ENCODE measurements at regions not wholly inside any gene's neighbourhood (a gene's known extent, or its start where the extent isn't known, plus 50 kb on each side); places are given as distances from the start of the nearest gene placed in this dataset.

DNA sequence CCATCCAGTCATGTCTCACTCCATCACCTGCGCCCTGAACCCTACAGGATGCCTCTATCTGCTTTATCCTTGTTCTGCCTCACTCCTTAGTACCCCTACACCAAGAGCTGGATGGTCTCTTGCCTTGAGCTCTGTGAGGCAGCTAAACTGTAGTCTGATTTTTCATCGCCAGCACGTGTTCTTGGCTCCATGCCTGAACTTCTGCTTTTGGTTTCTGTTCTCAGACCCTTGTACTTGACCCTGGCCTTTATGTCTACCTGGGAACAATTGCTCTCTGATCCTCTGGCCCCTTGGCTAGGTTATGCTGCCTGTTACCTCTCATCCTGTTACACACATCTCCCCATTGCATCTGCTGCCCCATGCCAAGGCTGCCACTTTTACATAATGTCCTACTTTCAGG is 318.0 kb upstream of the LMCD1 start:
- intact Hi-C loops (cut with DNase I): no loop called here
- DNase-seq: no peak

DNA sequence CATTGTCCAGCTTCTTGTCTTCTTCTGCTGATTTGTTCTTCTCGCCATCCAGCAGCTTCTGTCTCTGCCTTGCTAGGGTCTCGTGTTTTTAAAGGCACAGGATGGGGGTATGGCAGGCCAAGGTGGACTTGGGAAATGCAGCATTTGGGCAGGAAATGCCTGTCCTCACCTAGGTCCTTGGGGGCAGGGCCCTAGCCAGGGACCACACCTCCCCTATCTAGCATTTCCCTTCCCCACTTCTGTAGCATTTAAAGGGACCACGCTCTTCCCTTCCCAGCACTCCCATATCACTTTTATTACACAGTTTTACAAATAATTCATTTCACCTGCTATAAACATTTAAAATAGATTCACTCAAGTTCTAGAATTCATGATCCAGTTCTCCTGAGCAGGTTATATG is 315.4 kb upstream of the LMCD1 start:
- DNase-seq: peak in 1 of 10 donors; percentile 50
- intact Hi-C loops (cut with DNase I): no loop called here

DNA sequence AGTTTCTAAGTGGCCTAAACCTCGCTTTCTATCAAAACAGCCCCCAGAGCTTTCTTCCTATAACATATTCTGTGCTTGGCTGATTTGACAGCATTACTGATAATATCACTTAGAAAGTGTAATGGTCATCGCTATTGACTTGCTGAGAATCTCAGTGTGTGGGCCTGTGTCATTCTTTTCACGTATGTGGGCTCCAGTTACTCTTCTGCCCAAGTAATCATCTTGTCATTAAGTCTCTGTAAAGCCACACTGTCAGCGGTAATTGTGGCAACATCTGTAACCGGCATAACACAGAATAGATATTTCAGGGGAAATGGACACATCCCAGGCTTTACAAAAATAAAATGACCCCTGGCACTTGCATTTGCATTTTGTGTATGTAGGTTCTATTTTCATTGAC is 313.6 kb upstream of the LMCD1 start:
- no peak for DNase-seq
- intact Hi-C loops (cut with DNase I): no loop called here

DNA sequence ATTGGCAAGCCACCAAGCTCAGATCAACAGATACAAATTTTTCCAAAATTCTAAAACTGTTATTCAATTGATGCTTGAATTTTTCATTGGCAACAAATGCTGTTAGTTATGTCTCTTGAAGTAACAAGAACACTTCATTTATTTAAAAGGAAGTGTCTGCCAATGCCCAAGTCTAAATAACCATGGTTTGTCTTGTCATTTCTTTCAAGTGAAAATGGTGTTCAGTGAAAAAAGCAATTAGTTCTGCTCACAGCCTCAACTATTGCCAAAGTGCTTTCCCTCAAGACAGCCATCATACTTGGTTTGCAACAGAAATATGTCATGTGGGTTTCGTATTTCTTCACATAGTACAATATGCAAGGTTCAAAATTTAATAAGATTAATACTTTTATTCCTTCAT is 312.6 kb upstream of the LMCD1 start:
- intact Hi-C loops (cut with DNase I): no loop called here
- no peak for DNase-seq

DNA sequence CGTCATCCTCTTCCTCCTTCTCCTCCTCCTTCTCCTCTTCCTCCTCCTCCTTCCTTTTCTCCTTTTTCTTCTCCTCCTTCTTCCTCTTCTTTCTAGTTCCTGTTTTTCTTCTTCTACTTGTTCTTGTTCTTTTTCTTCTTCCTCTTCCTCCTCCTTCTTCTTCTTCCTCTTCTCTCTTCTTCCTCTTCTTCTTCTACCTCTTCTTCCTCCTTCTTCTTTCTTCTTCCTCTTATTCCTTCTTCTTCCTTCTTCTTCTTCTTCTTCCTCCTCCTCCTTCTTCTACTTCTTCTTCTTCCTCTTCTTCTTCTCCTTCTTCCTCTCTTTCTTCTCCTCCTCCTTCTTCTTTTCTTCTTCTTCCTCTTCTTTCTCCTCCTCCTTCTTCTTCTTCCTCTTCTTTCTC is 310.2 kb upstream of the LMCD1 start:
- no peak for DNase-seq
- intact Hi-C loops (cut with DNase I): no loop called here

DNA sequence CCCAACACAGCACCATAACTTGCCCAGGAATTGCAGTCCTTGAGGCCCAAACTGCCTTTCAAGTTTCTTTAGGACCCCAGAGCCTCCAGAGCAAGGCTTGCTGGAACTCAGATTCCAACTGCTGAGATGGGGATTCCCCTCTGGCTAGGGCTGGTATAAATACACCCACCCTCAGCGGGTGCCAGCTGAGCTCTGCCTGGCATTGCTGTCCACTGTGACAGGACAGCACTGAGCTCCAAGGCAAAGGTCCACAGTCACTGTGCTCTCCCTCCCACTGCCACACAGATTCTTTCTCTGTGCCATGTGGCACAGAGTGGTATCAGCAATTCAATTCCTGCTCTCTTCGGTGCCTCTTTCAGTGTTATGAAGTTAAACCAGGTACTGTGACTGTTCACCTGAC is 304.2 kb upstream of the LMCD1 start:
- no peak for DNase-seq
- intact Hi-C loops (cut with DNase I): no loop called here

DNA sequence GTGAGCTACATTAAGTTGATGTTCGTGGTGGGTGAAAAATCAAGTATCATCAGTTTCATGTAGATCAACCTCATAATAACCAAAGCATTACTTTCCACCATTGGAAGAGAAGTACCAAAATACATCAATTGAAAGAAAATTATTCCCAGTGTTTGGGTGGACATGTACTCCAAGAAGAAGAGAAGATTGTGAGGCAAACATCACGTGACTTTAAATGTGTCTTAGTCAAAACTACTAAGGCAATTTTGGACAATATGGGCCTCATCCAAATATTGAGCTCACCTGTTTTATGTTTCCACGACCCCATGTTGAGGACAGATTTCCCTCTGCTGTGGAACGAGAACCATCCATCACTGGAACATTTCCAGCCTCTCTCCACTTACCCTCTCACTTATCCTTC is 303.0 kb upstream of the LMCD1 start:
- intact Hi-C loops (cut with DNase I): no loop called here
- DNase-seq: no peak

DNA sequence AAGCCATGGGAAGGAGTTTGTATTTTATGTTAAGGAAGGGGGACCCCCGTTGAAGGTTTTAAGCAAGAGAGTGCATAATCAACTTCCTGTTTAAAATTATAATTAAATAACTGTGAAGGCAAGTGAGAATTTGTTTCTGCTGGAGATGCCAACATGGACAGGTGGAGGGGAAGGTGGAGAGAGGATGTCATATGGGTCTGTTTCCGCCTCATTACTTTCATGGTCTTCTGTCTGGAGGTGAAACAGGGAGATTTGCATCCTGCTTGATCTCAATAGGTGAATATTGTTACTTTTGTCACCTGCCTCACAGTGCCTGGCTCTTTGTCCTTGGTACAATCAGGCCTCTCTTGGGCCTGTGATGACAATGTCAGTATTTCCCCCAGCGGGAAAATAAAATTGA is 300.6 kb upstream of the LMCD1 start:
- DNase-seq: no peak
- intact Hi-C loops (cut with DNase I): no loop called here

DNA sequence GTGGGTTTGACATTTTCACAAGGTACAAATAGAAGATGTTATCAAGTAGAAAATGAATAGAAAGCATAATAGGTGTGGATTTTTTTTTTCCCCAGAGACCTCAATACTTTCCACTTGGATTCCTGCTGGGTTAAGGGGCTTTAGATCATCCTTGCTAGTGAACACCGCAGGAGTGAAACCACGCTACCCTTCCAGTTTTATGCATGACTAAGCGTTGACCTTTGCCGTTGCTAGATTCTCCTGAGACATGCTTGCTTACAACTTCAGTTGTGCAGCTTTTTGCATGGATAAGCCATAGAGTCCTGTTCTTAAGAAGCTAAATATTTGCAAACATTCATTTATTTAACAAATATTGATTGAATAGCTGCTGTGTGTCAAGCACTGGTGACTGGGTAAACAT is 299.7 kb upstream of the LMCD1 start:
- intact Hi-C loops (cut with DNase I): no loop called here
- DNase-seq: no peak

DNA sequence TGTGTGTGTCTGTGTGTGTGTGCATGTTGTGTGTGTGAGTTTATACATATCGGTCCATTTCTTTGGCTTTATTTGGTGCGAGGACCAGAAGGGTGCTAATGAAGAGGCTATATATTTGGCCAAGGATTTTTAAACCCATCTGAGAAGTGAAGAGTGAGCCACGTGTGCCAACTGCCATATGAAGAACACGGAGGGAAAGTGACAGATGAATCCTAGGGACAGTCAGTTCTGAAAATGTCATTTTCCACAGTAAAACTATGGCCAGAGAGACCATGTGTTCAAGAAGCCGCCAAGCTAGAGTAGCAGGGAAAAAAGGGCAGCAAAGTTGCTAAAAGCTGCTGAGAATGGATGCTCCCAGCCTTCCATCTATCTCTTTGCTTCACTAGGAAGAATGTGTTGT is 297.3 kb upstream of the LMCD1 start:
- intact Hi-C loops (cut with DNase I): no loop called here
- DNase-seq: no peak

DNA sequence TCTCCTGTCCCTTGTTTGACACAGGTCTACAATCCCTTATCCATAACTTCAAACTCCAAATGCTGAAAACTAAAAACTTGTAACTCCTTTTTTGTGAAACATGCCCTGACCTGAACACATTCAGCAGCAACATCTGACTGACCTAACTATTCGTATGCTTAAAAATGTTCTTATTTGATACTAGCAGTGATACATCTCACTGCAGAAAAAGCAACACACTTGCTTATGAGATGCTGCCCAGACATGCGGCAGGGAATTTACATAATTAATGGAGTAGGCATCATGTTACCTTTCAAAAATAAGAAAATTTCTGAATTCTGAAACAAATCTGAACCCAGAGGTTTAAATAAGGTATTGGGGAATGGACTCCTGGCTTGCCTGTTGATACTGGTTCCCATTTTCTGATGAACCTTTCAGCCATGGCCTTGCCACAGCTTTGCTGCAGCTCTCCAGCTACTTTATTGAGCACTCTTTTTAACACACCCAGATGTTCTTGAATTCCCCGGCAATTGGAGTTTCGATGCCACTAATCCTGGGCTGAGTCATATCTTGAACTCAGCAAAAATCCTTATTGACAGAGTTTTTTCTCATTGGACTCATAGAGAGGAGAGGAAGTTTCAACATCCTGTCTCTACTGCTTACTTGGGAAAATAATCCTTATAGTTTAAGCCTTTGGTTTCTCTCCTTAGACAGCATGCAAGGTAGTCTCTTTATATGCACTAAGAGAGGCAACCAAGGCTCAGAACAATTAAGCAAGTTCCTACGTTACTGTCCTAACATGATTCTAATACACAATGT is 296.6 kb upstream of the LMCD1 start:
- intact Hi-C loops (cut with DNase I): no loop called here
- DNase-seq: no peak

DNA sequence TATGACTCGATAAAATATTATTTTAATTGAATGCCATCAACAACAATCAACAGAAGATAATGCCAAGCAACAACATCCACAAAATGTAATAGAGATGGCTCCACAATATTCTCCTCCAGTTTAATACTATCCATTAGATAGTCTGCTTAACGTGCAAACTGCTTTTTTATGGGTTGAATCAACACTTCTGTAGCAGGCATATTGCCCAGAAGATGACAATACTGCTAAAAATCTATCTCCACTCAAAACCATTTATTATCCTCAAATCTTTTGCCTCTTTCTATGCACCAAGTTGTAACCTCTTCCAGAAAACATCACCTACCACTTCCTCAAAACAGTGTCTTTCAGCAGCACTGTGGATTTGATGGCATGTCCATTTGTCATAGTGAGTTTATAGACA is 295.7 kb upstream of the LMCD1 start:
- intact Hi-C loops (cut with DNase I): no loop called here

DNA sequence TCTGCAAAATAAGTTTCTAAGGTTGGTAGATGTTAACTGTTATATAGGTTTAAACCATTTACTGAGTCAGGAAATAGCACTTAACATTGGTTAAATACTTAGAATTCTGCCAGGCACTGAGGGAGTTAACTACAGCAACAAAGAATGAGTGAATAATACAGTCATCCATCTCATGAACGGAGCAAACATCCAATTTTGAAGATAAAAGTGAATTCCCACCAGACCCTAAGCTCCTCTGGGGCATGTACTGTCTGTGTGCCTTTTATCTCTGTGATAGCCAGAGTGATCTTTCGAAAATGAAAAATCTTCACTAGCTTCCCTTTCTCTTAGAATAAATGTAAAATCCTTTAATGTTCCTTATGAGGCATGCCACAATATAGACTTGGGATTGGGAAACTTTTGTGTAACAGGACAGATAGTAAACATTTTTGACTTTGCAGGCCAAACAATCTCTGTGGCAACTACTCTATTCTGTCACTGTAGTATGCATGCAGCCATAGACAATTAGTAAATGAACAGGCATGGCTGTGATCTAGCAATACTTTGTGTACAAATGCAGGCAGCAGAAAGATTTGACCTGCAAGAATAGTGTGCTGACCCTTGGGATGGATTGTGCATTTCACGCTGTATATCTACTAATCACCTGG is 294.5 kb upstream of the LMCD1 start:
- intact Hi-C loops (cut with DNase I): no loop called here
- DNase-seq: no peak

More for the DNA sequence above, 295.7 kb upstream of the LMCD1 start:
- no peak for DNase-seq

DNA sequence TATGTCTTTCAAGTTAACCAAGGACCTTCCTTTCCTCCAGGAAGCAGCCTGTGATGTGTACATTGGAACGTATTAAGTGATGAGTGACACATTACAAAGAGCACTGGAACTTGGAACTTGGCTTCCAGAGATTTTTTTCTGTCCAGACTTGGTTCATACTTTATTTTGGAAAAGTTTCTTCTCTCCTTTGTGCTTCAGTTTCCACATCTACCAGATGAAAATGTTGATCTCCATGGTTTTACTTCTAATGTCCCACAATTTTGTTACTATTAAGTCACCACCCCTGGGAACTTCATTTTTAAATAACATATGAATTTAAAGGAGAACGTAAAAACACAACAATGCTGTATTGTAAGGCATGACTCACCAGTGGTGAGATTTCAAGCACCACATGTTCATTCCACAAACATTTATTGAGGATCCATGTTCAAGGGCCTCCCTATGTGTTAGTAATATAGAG is 290.7 kb upstream of the LMCD1 start:
- intact Hi-C loops (cut with DNase I): no loop called here
- DNase-seq: no peak

DNA sequence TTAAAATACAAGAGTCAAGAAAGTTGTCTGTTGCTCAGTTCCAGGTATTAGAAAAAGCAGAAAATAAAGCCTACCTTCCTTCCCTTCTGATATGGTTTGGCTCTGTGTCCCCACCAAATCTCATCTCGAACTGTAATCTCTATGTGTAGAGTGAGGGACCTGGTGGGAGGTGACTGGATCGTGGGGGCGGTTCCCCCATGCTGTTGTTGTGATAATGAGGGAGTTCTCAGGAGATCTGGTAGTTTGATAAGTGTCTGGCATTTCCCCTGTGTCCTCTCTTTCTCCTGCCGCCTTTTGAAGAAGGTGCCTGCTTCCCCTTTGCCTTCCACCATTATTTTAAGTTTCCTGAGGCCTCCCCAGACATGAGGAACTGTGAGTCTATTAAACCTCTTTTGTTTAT is 288.8 kb upstream of the LMCD1 start:
- intact Hi-C loops (cut with DNase I): no loop called here
- no peak for DNase-seq

DNA sequence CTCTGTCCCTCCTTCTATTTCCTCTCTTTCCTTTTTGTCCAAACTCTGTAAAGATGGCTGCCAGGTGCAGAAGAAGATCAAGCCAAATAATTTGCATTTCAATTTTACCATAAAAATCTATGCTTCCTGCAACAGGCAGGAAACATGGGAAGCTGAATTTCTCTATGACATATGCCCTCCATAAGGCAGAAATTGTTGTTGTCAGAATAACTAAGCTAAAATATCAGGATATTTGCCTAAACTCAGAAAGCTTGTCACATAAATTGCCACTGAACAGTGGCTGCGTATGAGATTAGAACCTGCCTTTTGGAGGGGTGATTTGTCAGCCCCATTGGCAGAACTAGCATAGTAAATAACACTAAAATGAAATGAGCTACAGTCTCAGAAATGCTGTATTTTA is 288.3 kb upstream of the LMCD1 start:
- intact Hi-C loops (cut with DNase I): no loop called here
- DNase-seq: no peak

DNA sequence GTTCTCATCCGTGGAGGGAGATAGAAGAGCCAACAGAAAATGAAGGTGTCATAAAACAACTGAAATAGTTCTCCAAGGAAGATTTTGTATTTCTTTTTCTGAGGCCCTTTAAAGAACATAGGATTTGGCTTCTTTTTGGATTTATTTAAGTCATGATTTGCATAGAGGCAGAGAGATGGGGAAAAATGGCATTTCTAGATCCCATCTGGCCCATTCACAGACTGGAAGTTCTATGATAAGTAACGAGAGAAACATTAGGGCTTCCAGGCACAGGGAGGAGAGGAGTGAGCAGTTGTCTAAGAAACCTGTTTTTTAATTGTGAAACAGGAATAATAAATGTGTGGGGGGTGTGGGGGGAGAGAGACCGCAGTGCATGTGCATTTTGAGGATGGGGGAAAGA is 285.8 kb upstream of the LMCD1 start:
- intact Hi-C loops (cut with DNase I): no loop called here

DNA sequence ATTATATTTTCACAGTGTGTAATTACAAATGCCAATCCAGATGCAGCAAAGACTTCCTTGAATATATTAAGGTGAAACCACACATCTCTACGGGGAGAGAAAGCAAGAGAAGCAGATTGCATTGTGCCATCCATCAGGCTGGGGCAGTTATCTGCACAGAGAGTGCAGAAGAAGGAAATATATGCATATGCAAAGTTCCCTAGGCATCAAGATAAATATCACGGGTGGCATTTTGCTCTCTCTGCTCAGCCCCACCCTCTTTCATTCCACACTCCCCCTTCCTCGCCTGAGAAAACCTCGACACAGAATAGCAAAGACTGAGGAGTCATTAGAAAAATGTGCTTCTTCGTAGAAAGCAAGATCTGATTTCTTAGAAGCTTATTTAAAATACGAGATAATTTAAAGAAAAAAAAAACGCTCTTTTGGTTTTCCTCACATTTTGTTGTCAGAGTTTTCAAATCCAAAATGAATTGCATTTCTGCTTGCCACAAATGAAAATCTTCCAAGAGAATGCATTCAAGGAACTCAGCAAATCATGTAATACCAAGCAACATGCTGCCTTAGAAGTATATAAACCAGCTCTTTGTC is 283.2 kb upstream of the LMCD1 start:
- intact Hi-C loops (cut with DNase I): no loop called here
- no peak for DNase-seq

More for the DNA sequence above, 285.8 kb upstream of the LMCD1 start:
- no peak for DNase-seq

DNA sequence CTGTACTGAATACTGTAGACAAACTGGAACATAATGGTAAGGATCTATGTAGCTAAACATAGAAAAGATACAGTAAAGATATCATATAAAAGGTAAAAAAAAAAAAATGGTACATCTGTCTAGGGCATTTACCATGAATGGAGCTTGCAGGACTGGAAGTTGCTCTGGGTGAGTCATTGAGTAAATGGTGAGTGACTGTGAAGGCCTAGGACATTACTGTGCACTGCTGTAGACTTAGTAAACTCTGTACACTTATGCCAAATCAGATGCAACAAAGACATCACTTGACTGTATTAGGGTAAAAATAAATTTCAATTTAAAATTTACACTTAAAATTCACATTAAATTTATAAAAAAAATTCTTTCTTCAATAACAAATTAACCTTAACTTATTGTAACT is 281.3 kb upstream of the LMCD1 start:
- DNase-seq: no peak
- intact Hi-C loops (cut with DNase I): no loop called here

DNA sequence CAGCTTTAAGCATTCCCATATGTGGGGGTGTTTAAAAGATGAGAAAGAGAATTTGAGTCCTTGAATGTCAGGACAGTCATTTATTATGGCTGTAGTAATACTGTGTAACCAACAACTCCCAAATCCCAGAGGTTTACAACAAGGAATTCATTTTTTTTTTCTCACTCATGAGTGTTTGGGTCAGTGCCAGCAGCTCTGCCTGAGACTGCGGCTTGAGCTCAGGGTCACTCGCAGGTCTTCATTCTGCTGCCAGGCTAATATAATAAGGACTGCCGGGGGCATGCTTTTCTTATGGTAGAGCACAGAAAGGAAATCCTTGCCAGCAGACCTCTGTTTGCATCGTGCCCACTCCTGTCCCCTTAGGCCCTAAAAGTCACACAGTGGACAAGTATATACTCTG is 277.9 kb upstream of the LMCD1 start:
- intact Hi-C loops (cut with DNase I): no loop called here
- DNase-seq: no peak

DNA sequence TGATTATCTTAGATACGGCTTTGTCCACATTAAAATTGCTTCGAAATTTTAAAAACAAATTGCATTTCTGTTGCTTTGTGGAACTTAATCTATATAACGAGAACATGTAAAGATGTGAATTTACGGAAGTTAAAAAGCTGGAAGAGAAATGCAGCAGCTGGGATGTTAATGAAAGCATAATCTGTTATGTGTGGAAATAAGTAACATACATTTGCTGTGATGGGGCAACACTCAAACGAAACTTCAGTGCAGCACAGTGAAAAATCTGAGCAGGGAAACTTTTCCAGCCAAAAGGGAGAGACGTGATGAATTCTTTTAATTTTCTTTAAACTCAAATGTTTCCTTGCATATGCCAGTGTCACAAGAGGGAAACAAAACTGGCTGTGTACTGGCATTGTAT is 276.7 kb upstream of the LMCD1 start:
- intact Hi-C loops (cut with DNase I): no loop called here
- no peak for DNase-seq

DNA sequence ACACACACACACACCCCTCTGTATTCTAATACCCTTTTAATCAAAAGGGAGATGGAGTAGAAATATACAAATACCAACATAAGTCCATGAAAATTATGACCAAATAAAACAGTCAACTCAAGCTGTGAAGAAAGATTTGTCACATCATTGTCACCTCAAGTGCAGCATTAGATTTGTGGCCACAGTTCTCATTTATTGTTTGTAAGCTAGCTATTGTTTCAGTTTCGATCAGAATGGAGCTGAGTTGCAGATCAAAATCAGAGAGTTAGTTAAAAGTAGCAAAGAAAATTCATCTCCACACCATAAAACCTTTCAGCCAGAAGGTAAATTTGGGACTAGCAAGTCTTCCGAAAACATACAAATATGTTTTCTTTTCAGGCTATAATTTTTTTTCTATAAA is 267.7 kb upstream of the LMCD1 start:
- DNase-seq: no peak
- intact Hi-C loops (cut with DNase I): no loop called here

Data from posterior cingulate gyrus (tissue), 11 donors.